ENCODE measurements at regions not wholly inside any gene's neighbourhood (a gene's known extent, or its start where the extent isn't known, plus 50 kb on each side); places are given as distances from the start of the nearest gene placed in this dataset.
A peak's percentile ranks its signal among the peaks of the same experiment; 100 is the strongest.

DNA sequence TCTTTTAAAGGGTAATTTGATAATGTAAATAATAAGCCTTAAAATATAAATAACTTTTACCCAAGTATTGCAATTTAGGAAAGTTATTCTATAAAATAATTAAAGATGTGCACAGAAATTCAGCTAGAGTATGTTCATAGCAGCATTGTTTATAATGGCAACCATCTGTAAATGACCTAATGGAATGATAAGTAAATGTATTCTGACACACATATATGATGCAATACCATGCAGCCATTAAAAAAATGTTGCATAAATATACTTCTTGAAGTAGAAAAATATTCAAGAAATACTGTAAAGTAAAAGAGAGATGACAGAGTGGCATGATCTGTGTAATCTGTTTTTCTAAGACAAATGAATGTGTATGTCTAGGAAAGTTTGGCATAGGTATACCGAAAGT, 545.7 kb downstream of the ZEB2 start:
- Histone ChIP-seq H3K9me3 (ENCODE audit: control insufficient read depth, insufficient read depth, low read length) (no peaks in the 10 kb centered on the region; the same call in 1 of the 2 replicates), H3K27ac (ENCODE audit: low read depth, low read length) (no peak overlapping the region), H3K27me3 (ENCODE audit: control insufficient read depth, insufficient read depth, low read length) (no peaks in the 10 kb centered on the region), H3K4me3 (ENCODE audit: low read depth, low read length) (no peak overlapping the region)
- DNase-seq (ENCODE audit: low read depth, low spot score): peak; percentile 41
- ChIA-PET CTCF (interaction anchor here (0.7 kb wide), 1 partner anchor 387 kb away, joined by 5 read pairs; no protein-coding TSS in a partner anchor), POLR2A (interaction anchor here (0.8 kb wide), 1 partner anchor 1184 kb away, joined by 3 read pairs; no protein-coding TSS in a partner anchor)
- TF ChIP-seq, protein P1, sequence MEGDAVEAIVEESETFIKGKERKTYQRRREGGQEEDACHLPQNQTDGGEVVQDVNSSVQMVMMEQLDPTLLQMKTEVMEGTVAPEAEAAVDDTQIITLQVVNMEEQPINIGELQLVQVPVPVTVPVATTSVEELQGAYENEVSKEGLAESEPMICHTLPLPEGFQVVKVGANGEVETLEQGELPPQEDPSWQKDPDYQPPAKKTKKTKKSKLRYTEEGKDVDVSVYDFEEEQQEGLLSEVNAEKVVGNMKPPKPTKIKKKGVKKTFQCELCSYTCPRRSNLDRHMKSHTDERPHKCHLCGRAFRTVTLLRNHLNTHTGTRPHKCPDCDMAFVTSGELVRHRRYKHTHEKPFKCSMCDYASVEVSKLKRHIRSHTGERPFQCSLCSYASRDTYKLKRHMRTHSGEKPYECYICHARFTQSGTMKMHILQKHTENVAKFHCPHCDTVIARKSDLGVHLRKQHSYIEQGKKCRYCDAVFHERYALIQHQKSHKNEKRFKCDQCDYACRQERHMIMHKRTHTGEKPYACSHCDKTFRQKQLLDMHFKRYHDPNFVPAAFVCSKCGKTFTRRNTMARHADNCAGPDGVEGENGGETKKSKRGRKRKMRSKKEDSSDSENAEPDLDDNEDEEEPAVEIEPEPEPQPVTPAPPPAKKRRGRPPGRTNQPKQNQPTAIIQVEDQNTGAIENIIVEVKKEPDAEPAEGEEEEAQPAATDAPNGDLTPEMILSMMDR (IDR thresholded peaks at IDR 0.05; ENCODE audit: low read depth, low read length): no peak

DNA sequence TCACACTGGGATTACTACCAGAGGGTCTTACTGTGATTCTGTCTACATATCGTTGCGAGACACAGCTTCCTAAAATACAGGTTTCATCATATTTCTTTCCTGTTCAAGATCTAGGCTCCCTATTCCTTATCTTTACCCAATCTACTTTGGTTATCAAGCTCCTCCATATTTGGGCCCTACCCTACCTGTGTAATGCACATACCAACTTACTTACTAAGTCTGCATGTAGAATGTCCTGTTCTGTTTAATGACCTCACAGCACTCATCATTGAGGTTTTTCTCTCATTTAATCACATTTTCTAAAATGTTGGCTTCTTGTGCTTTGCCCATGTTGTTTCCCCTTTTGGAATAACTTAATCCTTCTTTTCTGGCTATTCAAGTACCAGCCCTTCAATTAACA, 551.1 kb downstream of the ZEB2 start:
- TF ChIP-seq, protein P1 (IDR thresholded peaks at IDR 0.05; ENCODE audit: low read depth, low read length): no peak
- Histone ChIP-seq H3K27me3 (ENCODE audit: control insufficient read depth, insufficient read depth, low read length) (no peaks in the 10 kb centered on the region), H3K27ac (ENCODE audit: low read depth, low read length) (no peak overlapping the region), H3K9me3 (ENCODE audit: control insufficient read depth, insufficient read depth, low read length) (no peaks in the 10 kb centered on the region; the same call in 1 of the 2 replicates), H3K4me3 (ENCODE audit: low read depth, low read length) (no peak overlapping the region)
- no peak for DNase-seq (ENCODE audit: low read depth, low spot score)
- ChIA-PET POLR2A (no interaction called here), CTCF (no interaction called here)

DNA sequence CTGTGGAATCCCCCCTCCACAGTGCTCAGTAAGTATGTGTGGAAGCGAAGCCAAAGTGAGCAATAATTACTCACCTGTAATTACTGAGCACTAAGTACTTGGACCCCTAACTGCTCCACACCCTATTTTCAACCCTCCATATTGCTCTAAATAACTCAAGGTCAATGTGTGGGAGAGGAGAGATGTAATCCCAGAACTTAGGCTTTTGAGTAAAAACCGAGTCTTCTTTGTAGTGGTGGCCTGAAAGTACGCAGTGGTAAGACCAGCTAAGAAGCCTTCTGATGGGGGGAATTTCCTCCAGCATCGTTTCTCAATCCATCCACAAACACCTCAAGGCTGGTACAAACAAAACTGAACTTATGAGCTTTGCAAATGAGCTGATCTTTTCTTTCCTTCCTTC, 551.6 kb downstream of the ZEB2 start:
- TF ChIP-seq, protein P1 (IDR thresholded peaks at IDR 0.05; ENCODE audit: low read depth, low read length): no peak
- ChIA-PET CTCF (no interaction called here), POLR2A (no interaction called here)
- no peak for DNase-seq (ENCODE audit: low read depth, low spot score)
- no peaks in the 10 kb centered on the region; the same call in 1 of the 2 replicates for H3K9me3 ChIP-seq (ENCODE audit: control insufficient read depth, insufficient read depth, low read length)
- H3K27me3 ChIP-seq (ENCODE audit: control insufficient read depth, insufficient read depth, low read length): no peaks in the 10 kb centered on the region
- H3K27ac ChIP-seq (ENCODE audit: low read depth, low read length): no peak overlapping the region
- no peak overlapping the region for H3K4me3 ChIP-seq (ENCODE audit: low read depth, low read length)

DNA sequence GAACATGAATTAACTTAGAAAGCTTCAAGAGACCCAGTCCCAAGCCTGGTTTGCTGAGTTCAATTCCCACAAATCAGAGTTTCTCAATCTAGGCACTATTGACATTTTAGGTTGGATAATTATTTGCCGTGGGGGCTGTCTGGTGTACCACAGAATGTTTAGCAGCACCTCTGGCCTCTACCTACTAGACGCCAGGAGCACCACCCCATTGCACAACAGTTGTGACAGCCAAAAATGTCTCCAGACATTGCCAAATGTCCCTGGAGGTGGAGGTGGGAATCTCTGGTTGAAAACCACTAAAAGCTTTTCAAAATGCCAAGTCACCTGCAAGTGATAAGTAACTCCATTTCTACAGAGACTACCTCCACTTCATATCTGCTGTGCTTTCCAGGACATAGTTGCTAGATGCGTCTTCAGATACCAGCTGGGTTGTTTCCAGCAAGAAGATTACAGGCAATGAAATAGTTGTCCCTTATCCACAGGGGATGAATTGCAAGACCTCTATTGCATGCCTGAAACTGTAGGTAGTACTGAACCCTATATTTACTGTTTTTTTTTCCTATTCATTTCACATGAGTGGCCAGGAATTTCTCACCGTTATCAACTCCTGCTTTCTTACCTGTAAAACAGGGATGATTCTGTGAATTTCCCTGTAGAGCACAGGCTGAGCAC, 554.3 kb downstream of the ZEB2 start:
- no peak overlapping the region for H3K4me3 ChIP-seq (ENCODE audit: low read depth, low read length)
- POLR2A ChIA-PET: no interaction called here
- CTCF ChIA-PET: interaction anchor here (0.6 kb wide), 1 partner anchor 45 kb away, joined by 3 read pairs; no protein-coding TSS in a partner anchor

DNA sequence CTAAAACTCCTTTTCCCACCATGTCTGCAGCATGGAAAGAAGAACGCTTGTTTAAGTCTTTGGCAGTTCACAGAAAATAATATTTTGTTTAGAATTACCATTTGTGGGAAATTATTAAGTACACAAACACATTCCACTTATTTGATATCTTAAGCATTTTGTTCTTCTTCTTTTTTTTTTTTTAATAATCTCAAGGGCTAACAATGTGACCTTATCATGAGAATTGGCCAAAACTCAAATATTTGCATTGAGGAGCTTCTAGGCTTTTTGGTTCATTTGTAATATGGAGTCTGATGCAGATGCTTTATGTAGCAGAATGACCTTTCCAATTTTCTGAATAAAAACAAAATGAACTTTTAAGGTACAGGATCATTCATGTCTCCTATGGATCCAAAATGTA, 555.0 kb downstream of the ZEB2 start:
- POLR2A ChIA-PET: no interaction called here
- no peak overlapping the region for H3K27ac ChIP-seq (ENCODE audit: low read depth, low read length)
- no peak overlapping the region for H3K4me3 ChIP-seq (ENCODE audit: low read depth, low read length)
- TF ChIP-seq, protein P1 (IDR thresholded peaks at IDR 0.05; ENCODE audit: low read depth, low read length): no peak
- CTCF ChIA-PET: no interaction called here
- no peaks in the 10 kb centered on the region for H3K27me3 ChIP-seq (ENCODE audit: control insufficient read depth, insufficient read depth, low read length)
- no peaks in the 10 kb centered on the region for H3K9me3 ChIP-seq (ENCODE audit: control insufficient read depth, insufficient read depth, low read length)
- no peak for DNase-seq (ENCODE audit: low read depth, low spot score)

More for the DNA sequence above, 554.3 kb downstream of the ZEB2 start:
- DNase-seq (ENCODE audit: low read depth, low spot score): no peak
- H3K27ac ChIP-seq (ENCODE audit: low read depth, low read length): no peak overlapping the region
- TF ChIP-seq, protein P1 (IDR thresholded peaks at IDR 0.05; ENCODE audit: low read depth, low read length): no peak
- H3K9me3 ChIP-seq (ENCODE audit: control insufficient read depth, insufficient read depth, low read length): no peaks in the 10 kb centered on the region
- no peaks in the 10 kb centered on the region for H3K27me3 ChIP-seq (ENCODE audit: control insufficient read depth, insufficient read depth, low read length)
